ENCODE measurements at regions not wholly inside any gene's neighbourhood (a gene's known extent, or its start where the extent isn't known, plus 50 kb on each side); places are given as distances from the start of the nearest gene placed in this dataset.

GRCh38 chr5:56286015-56286884 is 53.1 kb upstream of the ANKRD55 start:
- DNase-seq: no peak

GRCh38 chr5:56282951-56283350 is 49.8 kb upstream of the ANKRD55 start:
- no peak for DNase-seq

Data from NCI-H510A treated with DMSO at 0.1 percent for 48 hours (cell line).